ENCODE measurements at regions not wholly inside any gene's neighbourhood (a gene's known extent, or its start where the extent isn't known, plus 50 kb on each side); places are given as distances from the start of the nearest gene placed in this dataset.

DNA sequence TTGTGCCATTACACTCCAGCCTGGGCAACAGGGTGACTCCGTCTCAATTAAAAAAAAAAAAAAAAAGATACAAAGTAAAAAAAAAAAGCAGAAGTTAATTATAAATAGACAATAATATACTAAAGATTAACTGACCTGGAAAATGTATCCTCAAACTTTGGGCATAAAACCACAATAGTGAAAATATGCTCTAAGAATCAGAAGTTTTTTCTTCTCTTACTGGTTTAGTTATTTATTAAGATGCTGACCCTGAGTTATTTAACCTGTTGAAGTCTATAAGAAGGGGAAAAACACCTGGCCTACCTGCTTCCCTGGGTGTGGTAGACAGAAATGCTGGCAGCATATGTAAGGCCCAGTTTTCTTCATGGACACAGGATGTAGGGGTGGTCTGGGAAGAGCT, 133.7 kb upstream of the MLIP start:
- Mint-ChIP-seq H3K27me3 (ENCODE audit: low read depth) (no peaks in the 10 kb centered on the region), H3K36me3 (no peaks in the 10 kb centered on the region), H3K9me3 (peaks cover 16% of the 10 kb centered on the region), H3K4me3 (no peak overlapping the region), H3K27ac (no peak overlapping the region), H3K4me1 (no peaks in the 10 kb centered on the region)
- no peak for ATAC-seq
- TF ChIP-seq ZNF423 (CRISPR knock-in tag; IDR thresholded peaks at IDR 0.05) (no peak), KAT7 (CRISPR knock-in tag; IDR thresholded peaks at IDR 0.05; ENCODE audit: borderline replicate concordance) (no peak), ZNF671 (CRISPR knock-in tag; IDR thresholded peaks at IDR 0.05) (no peak), NR3C1 (CRISPR knock-in tag; conservative IDR thresholded peaks at IDR 0.05; ENCODE audit: low read depth) (no peak), TEAD4 (CRISPR knock-in tag; IDR thresholded peaks at IDR 0.05) (no peak), IRF2 (CRISPR knock-in tag; IDR thresholded peaks at IDR 0.05; ENCODE audit: borderline replicate concordance, low read depth) (no peak), OVOL2 (CRISPR knock-in tag; IDR thresholded peaks at IDR 0.05; ENCODE audit: borderline replicate concordance) (no peak), ELF4 (CRISPR knock-in tag; IDR thresholded peaks at IDR 0.05; ENCODE audit: low read depth) (no peak), NFYB (CRISPR knock-in tag; conservative IDR thresholded peaks at IDR 0.05; ENCODE audit: low read depth) (no peak), MXD4 (CRISPR knock-in tag; IDR thresholded peaks at IDR 0.05; ENCODE audit: borderline replicate concordance) (no peak), ATF1 (CRISPR knock-in tag; IDR thresholded peaks at IDR 0.05) (no peak), ZNF396 (CRISPR knock-in tag; IDR thresholded peaks at IDR 0.05; ENCODE audit: borderline replicate concordance) (no peak), FOXK1 (CRISPR knock-in tag; IDR thresholded peaks at IDR 0.05) (no peak)
- TF ChIP-seq, protein P1, sequence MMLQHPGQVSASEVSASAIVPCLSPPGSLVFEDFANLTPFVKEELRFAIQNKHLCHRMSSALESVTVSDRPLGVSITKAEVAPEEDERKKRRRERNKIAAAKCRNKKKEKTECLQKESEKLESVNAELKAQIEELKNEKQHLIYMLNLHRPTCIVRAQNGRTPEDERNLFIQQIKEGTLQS (CRISPR knock-in tag; conservative IDR thresholded peaks at IDR 0.05) = no peak
- TF ChIP-seq, protein P2, sequence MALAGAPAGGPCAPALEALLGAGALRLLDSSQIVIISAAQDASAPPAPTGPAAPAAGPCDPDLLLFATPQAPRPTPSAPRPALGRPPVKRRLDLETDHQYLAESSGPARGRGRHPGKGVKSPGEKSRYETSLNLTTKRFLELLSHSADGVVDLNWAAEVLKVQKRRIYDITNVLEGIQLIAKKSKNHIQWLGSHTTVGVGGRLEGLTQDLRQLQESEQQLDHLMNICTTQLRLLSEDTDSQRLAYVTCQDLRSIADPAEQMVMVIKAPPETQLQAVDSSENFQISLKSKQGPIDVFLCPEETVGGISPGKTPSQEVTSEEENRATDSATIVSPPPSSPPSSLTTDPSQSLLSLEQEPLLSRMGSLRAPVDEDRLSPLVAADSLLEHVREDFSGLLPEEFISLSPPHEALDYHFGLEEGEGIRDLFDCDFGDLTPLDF (CRISPR knock-in tag; IDR thresholded peaks at IDR 0.05) = no peak
- TF ChIP-seq, protein P3, sequence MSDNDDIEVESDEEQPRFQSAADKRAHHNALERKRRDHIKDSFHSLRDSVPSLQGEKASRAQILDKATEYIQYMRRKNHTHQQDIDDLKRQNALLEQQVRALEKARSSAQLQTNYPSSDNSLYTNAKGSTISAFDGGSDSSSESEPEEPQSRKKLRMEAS (CRISPR knock-in tag; IDR thresholded peaks at IDR 0.05) = no peak
- TF ChIP-seq, protein P4, sequence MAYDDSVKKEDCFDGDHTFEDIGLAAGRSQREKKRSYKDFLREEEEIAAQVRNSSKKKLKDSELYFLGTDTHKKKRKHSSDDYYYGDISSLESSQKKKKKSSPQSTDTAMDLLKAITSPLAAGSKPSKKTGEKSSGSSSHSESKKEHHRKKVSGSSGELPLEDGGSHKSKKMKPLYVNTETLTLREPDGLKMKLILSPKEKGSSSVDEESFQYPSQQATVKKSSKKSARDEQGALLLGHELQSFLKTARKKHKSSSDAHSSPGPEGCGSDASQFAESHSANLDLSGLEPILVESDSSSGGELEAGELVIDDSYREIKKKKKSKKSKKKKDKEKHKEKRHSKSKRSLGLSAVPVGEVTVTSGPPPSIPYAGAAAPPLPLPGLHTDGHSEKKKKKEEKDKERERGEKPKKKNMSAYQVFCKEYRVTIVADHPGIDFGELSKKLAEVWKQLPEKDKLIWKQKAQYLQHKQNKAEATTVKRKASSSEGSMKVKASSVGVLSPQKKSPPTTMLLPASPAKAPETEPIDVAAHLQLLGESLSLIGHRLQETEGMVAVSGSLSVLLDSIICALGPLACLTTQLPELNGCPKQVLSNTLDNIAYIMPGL (CRISPR knock-in tag; IDR thresholded peaks at IDR 0.05) = no peak
- TF ChIP-seq, protein P5, sequence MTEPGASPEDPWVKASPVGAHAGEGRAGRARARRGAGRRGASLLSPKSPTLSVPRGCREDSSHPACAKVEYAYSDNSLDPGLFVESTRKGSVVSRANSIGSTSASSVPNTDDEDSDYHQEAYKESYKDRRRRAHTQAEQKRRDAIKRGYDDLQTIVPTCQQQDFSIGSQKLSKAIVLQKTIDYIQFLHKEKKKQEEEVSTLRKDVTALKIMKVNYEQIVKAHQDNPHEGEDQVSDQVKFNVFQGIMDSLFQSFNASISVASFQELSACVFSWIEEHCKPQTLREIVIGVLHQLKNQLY (CRISPR knock-in tag; IDR thresholded peaks at IDR 0.05) = no peak
- POLR2A ChIA-PET = no interaction called here
- DNase-seq (ENCODE audit: low spot score) = no peak
- CTCF ChIA-PET = interaction anchor here (0.6 kb wide), 1 partner anchor 267 kb away, joined by 3 read pairs; no protein-coding TSS in a partner anchor

DNA sequence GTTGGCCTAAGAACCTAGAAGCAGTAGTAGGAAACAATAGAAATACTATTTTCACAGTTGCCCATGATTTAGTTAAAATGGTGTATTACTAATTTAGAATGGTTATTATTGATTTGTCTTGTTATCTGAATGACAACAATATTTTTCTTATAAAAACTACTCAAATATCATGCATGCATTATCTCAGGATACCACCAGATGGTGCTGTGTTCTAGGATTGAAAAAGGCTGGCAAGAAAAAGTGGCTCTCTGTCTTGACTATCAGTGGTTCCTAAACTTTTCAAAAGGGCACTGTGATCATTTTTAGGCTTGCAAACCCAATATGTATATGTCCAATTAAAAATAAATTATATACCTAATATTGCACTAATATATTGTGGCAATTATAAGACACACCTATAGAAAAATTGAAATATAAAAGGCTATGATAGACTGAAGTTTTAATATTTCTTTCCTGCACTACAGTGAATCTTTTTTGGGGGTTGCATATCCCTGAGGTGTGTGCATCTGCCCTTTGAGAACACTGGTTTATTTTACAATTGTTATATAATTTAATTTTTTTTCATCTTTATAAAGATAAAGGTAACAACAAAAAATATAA, 131.7 kb upstream of the MLIP start:
- H3K9me3 Mint-ChIP-seq = peaks cover 8% of the 10 kb centered on the region

More for the DNA sequence above, 131.7 kb upstream of the MLIP start:
- POLR2A ChIA-PET = no interaction called here
- H3K27ac Mint-ChIP-seq = no peak overlapping the region
- ATAC-seq (no peak), DNase-seq (ENCODE audit: low spot score) (no peak)
- no peaks in the 10 kb centered on the region for H3K36me3 Mint-ChIP-seq
- CTCF ChIA-PET = no interaction called here
- TF ChIP-seq ZNF671 (CRISPR knock-in tag; IDR thresholded peaks at IDR 0.05) (no peak), ZBTB21 (CRISPR knock-in tag; IDR thresholded peaks at IDR 0.05; ENCODE audit: borderline replicate concordance) (no peak)
- TF ChIP-seq, protein P6, sequence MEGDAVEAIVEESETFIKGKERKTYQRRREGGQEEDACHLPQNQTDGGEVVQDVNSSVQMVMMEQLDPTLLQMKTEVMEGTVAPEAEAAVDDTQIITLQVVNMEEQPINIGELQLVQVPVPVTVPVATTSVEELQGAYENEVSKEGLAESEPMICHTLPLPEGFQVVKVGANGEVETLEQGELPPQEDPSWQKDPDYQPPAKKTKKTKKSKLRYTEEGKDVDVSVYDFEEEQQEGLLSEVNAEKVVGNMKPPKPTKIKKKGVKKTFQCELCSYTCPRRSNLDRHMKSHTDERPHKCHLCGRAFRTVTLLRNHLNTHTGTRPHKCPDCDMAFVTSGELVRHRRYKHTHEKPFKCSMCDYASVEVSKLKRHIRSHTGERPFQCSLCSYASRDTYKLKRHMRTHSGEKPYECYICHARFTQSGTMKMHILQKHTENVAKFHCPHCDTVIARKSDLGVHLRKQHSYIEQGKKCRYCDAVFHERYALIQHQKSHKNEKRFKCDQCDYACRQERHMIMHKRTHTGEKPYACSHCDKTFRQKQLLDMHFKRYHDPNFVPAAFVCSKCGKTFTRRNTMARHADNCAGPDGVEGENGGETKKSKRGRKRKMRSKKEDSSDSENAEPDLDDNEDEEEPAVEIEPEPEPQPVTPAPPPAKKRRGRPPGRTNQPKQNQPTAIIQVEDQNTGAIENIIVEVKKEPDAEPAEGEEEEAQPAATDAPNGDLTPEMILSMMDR (IDR thresholded peaks at IDR 0.05) = peak; percentile 61
- no peaks in the 10 kb centered on the region for H3K27me3 Mint-ChIP-seq (ENCODE audit: low read depth)
- no peaks in the 10 kb centered on the region for H3K4me1 Mint-ChIP-seq
- H3K4me3 Mint-ChIP-seq = no peak overlapping the region

All from WTC11 (cell line).